Lung microvascular endothelial cell (primary cell): ENCODE measurements at regions not wholly inside any gene's neighbourhood (a gene's known extent, or its start where the extent isn't known, plus 50 kb on each side); places are given as distances from the start of the nearest gene placed in this dataset.

ENCODE experiments used
- DNase-seq, 2 donors: peaks; one replicate each; pipeline versions ENCODE4 v3.0.0 to v3.0.0-alpha.2; 2010; ENCODE audit warnings: low read depth in 2 of 2

DNA sequence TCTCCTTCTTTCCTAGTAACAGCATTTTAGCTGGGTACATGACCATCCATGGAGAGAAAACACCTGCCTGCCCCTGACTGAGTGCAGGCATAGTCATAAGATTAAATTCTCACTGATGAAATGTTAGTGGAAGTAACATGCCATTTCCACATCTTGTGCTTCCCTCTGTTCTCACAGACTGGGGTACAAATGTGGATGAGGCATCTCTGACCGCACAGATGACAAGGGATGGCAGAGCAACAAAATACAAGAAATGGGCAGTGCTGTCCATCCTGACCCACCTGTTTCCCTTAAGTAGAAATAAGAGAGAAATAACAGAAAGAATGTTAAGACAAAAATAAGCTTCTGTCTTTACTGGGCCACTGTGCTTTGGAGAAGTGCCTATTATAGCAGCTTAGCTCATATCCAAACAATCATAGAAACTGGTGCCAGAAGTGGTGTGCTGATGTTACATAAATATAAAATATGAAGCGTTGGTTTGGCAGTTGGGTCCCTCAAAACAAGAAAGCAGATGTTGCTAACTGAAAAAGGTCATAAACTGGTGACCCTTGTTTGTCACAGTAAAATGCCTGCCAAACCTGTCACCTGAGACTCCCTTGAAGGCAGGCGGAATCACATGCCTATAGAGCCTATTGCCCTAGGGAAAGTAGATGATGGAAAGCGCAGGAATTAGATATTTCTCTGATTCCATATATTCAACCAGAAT is 72.4 kb upstream of the CCDC150 start:
- peak in 1 of 2 donors; percentile 72 for DNase-seq

DNA sequence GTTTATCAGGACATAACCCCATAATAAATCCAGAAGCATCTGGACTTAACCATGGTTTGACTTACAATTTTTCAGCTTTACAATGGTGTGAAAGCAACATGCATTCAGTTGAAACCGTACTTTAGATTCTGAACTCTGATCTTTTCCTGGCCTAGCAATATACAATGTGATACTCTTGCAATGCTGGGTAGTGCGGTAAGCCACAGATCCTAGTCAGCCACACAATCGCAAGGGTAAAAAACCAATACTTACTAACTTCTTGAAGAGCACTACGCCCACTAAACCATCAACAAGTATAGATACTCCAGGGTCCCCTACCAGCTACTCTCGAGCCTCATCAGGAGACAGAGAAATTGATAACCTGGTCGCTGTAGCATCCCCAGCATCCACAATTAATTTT is 71.0 kb upstream of the CCDC150 start:
- DNase-seq = no peak

DNA sequence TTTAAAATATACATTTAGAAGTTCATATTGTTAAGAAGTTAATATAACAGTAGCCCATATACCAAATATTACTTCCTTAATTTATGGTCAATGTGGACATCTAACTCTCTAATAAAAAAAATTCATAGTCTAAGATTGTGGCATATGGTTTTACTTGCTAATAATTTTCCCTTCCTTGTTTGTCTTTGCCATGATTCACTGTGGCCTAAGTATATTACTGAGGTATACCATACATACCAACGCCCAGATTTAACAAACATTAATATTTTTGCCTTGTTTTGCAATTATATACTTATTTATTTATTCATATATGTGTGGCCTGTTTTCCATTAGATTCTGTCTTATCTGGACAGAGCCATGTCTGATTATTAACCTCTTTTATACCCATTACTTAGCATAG is 54.6 kb upstream of the CCDC150 start:
- no peak for DNase-seq

DNA sequence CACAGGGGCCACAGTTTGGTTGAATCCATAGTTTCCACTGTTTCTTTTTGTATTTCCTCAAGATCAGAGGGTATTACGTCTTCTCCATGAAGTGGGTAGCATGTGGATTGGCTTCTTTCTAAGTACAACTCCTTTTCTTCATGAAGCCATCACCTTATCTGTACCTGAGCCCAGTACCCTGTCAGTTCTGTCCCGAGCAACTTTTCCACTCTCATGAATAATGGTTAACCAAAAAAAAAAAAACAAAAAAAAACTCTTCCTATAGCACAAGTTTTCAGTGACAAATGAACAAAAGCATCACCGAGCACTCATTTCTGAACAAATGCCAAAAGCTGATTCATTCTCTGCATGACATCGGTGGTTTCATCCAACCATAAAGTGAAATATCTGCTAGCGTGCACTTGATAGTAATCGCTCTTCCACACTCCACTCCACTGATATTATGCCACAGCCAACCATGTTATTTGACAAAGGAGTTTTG is 53.0 kb upstream of the CCDC150 start:
- DNase-seq = peak; percentile 82 to 93

DNA sequence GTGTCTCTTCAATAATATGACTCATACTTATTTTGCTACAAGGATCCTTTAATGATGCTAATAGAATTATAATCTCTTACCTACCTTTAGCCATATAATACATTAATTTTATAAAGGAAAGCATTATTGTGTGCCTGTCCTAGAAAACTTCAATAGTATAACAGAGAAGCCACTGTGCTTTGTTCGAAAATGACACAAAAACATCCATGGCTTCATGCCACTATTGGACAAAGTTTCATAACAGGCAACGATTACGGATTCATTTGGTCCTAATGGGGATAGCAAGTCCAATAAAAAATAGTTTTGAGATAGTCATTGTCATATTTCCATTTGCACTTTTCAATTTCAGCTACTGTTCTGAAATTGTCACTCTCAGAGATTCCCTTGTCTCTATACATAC is 52.5 kb upstream of the CCDC150 start:
- peak in 1 of 2 donors; percentile 31 for DNase-seq

DNA sequence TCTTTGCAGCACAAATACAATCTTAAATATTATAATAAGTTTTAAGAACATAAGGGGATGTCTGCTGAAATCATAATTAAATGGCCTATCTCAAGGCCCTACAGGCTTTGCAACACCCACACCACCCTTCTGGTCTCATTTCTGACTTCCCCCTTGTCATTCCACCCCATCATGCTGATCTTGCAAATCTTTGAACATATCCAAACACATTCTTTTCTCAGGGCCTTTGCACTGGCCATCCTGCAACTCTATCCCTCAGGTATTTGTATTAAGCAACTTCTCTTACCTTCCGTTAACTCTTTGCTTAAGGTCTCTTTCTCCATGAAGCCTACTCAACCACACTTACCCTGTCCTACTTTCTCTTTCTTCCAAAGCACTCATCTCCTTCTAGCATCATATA is 51.8 kb upstream of the CCDC150 start:
- DNase-seq = no peak

DNA sequence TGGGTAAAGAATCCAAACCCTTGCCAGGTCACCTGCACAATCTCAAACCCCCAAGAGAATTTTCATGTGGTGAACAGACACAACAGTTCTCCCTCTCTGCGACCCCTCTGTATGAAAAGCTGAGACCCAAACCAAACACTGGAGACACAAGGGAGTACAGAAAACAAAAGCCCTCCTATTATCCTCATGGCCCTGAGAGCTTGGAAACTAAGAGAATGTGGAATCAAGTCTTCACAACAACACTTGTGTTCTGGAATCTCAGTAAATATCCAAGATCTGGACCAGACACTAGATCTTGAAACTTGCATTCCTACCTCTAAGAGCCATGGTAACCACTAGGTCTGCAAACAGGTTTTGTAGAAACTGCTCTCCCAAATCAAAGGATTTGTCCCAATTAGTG is 50.1 kb upstream of the CCDC150 start:
- no peak for DNase-seq
